Esophagus mucosa (tissue), 1 donor: ENCODE measurements at regions not wholly inside any gene's neighbourhood (a gene's known extent, or its start where the extent isn't known, plus 50 kb on each side); places are given as distances from the start of the nearest gene placed in this dataset.
"Not testable (repeated sequence)": the region's sequence is repeated elsewhere in the genome, so short reads cannot be mapped to it uniquely, and the experiment has no call there.

Experiments
- ATAC-seq: fragments of 200-7000 bp; cut with Tn5 transposase; one replicate; pipeline ENCODE4 v1.9.1; 2020
- donor health status: DM: yes; HTN: yes; CAD: no.

DNA sequence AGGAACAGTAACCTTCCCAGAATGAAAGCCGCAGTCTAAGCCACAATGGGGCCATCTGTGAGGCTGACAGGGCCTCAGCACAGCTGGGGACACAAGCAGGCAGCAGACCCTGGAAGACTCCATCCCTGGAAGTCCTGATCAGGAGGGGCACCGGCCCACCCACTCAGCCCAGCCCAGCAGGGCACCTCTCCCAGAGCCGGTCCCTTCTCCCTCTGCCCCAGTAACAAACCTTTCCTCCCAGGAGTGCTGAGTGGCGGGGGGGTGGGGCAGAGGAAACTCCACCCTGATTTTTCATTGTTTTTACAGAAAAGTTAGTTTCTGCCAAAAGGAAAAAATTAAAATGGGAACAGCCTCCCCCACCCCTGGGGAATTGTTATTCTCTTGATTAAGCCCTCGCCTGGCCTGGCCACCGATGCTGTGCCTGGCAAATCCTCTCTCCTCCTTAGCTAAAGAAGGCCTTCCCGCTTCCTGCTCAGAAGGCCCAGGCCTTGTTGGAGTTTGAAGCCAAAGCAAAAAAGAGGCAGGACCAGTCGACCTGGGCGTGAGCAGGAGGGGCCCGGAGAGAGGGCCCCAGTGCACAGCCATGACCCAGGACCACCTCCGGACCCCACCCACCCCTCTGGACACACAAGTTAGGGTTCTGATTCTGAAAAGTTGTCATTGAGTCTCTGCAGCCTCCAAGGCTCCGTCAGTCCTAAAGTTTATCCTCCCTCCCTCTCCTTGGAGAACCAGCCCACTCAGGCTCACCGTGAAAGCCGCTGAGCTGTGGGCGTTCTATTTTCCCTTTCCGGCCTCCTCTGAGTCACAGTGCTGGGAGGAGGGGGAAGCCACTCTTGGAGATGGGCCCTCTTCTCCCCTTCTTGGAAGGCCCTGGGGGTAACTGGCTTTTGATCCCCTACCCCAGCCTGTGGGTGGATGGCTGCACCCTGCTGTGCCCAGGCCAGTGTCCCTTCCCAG, 128.4 kb upstream of the TNRC6C start:
- ATAC-seq, result peak; percentile 33

DNA sequence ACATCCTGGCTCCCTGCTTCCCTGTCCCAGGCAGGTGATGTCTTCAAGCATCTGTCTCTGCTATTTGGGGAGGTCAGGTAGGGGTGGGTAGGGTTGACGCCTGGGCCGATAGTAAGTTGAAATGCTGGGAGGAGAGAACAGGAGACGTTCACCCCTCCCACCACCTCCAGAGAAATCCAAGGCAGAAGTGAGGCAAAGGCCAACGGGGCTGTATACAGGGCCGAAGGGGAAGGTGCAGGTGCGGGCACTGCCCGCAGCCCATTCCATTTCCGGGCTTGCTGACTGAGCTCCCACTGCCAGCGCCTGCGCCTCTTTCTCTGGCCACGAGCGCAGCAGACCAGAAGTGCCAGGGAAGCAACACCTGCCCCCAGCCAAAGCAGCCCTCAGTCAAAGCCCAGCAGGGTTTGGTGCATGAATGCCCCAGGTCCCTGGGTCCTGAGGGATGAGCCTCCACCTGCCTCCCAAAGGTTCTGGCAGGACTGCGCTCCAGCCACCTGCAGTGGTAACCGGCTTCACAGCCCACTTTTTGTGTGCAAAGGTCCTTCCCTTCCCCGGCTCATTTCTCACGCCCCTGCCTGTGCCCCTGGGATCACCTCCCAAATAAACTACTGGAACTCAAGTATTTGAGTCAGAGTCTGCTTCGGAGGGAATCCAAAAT, 127.6 kb upstream of the TNRC6C start:
- no peak for ATAC-seq

DNA sequence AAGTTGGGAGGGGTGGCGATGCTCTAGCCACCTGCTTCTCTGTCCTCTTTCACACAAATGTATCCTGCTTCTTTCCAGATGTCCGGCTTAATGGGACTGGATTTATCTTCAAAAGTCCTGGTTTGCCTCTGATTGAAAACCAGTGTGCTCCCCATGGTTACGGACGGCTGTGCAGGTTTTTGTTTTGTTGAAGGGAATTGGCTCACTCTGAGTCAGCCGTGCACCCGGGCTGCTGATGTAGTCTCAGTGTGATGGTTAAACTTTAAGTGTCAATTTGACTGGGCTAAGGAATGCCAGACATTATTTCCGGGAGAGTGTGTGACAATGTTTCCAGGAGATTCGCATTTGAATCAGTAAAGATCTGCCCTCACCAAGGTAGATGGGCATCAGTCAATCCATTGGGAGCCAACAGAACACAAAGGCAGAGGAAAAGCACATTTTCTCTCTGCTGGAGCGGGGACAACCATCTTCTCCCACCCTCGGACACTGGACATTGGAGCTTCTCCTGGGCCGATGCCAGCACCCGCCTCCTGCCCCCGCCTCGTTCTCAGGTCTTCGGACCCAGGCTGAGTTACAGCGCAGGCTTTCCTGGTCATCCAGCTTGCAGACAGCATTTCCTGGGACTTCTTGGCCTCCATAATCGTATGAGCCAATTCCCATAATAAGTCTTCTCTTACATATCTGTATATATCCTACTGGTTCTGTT, 126.9 kb upstream of the TNRC6C start:
- ATAC-seq, result no peak

DNA sequence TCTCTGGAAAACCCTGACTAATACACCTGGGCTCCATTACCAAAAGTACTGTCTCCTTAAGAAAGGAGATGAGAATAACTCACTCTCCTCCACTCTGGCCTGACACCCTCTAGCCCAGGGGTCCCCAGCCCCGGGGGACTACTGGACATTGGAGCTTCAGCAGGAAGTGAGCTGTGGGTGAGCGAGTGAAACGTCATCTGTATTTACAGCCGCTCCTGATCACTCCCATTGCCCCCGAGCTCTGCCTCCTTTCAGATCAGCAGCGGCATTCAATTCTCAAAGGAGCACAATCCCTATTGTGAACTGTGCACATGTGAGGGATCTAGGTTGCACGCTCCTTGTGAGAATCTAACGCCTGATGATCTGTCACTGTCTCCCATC, 126.3 kb upstream of the TNRC6C start:
- ATAC-seq, result no peak

DNA sequence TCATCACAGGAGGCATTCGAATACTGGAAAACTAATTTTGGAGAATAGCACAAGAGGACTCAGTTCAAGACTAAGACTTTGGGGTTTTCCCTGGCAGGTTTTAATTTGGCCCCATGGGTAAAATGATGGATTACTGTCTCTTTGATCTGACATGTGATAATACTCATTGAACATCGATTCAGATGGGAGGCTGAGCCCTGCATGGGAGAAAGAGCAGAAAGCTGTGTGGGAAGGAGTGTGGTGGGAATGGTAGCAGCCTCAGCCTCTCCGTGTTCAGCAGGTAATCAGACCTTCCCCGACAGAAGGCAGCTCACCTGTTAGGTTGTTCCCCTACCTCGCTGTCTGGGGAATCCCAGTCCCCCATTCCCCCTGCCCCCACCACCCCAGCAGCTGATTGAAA, 124.7 kb upstream of the TNRC6C start:
- ATAC-seq, result no peak

DNA sequence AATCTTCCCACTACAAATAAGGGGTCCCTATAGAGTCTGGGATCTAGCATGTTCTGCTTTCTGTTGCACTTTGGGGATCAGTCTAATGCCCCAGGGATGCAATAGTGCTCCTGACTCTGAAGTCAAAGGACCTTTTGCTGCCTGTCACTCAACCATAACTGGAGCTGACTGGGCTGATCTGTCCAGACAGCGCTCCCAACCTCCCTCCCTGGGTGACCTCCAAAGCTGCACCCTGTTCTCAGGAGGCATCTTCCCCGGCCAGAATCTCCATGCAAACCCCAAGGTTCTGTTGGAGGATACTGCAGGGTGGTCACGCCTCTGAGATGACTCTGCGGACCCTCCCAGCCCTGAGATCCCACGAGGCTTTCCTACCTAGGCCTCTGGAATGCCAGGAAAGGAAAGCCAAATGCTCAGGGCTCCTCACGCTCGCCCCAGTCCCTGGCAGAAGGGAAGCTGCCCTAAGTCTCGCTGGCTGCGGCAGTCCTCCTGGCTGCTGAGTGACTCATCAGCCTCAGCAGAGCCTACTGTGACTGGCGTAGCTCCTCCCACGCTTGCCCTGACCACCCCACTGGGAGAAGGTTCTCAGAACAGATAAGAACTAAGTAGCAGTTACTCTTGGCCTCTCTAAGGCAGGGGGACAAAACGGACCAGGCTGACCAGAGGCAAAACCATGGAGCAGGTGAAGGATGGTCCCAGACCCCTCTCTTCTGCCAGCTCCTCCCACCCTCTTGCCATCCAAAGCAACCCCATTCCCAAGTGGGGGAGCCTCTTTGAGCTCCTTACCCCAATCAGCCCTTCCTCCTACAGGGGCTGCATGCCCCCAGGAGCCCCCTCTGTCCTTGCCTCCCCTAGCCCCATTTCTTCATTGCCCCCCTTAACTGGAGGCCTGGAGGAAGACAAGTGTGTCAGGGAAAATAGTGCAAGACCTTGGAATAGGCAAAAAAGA, 124.1 kb upstream of the TNRC6C start:
- ATAC-seq, result peak; percentile 81

DNA sequence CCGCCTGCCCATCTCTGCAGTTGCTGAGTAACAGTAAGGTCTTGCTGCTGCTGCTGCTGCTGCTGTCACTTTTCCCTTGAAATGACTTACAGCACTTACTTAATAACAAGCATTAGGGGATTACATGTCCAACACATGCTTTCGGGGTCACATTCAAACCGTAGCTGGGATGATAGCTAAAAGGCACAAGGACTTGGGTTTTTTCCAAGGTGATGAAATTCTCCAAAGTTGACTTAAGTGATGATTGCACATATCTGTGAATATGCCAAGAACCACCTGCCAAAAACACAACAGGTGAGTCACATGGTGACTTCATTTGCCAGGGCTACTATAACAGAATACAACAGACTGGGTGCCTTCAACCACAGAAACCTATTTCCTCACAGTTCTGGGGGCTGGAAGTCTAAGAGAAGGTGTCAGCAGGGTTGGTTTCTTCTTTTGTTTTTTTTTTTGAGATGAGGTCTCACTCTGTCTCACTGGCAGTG, 121.9 kb upstream of the TNRC6C start:
- ATAC-seq, result peak; percentile 83

DNA sequence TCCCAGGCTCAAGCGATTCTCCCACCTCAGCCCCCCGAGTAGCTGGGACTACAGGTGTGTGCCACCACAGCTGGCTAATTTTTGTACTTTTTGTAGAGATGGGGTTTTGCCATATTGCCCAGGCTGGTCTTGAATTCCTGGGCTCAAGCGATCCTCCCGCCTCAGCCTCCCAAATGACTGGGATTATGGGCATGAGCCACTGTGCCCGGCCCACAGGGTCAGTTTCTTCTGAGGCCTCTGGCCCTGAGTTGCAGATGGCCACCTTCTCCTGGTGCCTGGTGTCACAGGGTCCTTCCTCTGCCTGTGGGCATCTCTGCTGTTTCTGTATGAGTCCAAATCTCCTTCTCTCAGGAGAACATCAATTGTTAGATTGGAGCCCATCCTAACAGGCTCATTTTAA, 121.4 kb upstream of the TNRC6C start:
- ATAC-seq, result not testable (repeated sequence)

DNA sequence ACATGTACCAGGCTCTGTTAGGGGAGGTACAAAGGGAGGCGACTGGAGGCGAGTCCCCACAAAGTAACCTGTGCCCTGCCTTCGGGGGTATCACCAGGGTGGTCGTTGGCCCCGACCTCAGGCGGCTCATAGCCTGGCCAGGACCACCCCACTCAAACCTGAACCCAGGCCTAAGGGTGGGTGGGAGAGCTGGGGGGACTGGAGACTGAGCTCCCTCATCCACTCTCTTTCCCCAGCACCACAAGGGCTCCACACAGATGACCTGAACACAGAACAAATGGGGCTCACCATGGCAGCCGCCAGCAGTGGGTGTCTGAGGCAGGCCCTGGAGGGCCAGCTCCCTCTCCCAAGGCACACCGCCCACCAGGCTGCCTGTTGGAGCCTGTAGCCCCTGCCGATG, 120.6 kb upstream of the TNRC6C start:
- ATAC-seq, result no peak

DNA sequence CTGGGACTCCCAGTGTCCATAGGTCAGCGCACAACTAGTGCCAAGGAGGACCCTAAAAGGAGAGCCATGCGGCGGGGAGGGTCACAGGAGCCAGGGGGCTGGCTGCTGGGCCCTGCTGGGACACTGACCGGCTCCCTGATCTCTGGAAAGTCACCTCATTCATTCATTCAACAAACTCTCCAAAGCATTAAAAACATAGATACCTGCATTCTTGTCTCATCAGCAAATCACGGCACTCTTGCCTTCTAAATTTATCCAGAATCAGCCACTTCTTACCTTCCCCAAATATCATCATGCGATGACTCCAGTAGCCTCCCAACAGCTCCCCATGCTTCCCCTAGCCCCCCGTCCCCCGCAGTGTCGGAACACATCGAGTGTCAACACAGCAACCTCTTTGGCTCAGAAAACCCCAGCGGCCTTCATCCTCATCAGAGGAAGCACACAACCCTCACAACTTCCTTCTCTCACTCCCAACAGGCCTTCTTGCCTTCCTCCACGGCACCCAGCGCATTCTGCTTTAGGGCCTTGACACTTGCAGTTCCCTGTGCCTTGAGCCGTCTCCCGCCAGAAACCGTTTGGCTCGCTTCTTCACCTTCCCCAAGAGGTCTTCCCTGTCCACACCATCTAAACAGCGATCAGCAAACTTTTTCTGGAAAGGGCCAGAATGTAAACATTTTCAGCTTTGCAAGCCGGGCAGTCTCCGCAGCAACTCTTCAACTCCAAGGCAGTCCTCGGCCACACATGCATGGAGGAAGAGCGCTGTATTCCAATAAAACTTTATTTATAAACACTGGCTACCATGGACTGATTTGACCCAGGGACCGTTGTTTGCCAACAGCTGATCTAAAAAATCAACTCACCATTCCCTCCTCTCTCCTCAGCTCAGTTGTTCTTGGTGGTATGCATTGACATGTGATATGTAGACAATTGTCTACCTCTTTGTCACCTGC, 119.5 kb upstream of the TNRC6C start:
- ATAC-seq, result no peak

DNA sequence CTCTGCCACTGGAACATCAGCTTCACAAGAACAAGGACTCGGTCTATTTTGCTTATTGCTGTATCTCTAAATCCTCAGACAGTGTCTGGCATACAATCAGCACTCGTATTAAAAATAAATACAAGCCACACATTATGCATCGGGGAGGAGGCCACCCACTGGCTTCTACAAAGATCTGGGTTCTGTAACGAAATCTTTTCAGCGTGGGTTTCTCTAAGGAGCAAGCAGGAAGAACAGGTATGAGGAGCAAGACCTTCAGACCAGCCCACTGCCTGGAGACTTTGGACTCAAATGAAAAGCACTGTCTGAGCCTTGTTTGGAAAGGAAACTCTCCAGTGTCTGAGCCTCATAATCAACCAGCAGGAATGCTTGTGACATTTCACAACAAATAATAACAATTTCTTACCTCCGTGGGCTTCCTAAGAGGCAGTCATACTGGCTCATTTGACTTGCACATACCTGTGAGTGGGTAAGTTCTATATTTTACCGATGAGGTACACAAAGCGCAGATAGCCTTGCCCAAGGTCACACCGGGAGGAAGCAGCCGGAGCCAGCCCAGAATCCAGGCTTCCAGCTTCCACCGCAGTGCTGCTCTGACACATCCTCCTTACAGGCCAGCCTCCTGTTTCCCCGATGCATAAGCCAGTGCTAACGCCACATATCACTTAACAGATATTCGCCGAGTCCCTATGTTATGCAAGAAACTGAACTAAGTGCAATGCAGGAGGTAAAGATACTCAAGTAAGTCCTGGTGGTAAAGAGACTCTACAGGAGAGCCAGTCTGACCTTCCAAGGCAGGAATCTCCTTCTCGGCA, 118.6 kb upstream of the TNRC6C start:
- ATAC-seq, result no peak

DNA sequence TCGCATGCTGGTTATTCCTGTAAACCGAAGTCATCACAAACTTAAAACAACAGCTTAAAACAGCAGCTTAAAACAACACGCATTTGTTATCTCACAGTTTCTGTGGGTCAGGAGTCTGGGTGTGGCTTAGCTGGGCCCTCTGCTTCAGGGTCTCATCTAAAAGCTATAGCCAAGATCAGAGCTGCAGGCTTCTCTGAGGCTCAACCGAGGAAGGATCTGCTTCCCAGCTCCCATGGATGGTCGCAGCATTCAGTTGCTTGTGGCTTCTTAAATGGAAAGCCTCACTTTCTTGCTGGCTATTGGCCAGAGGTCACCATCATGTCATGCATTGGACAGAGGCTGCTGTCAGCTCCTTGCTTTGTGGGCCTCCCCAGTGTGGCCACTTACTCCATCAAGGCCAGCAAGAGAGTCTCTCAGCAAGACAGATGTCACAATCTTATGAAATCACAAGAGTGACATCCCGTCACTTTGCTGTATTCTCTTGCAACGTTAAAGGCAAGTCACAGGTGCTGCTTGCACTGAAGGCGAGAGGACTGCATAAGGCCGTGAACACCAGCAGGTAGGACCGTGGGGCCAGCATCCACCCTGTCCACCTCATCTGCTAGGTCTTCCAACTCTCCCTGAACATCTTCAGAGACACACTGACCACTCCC, 117.9 kb upstream of the TNRC6C start:
- ATAC-seq, result no peak

DNA sequence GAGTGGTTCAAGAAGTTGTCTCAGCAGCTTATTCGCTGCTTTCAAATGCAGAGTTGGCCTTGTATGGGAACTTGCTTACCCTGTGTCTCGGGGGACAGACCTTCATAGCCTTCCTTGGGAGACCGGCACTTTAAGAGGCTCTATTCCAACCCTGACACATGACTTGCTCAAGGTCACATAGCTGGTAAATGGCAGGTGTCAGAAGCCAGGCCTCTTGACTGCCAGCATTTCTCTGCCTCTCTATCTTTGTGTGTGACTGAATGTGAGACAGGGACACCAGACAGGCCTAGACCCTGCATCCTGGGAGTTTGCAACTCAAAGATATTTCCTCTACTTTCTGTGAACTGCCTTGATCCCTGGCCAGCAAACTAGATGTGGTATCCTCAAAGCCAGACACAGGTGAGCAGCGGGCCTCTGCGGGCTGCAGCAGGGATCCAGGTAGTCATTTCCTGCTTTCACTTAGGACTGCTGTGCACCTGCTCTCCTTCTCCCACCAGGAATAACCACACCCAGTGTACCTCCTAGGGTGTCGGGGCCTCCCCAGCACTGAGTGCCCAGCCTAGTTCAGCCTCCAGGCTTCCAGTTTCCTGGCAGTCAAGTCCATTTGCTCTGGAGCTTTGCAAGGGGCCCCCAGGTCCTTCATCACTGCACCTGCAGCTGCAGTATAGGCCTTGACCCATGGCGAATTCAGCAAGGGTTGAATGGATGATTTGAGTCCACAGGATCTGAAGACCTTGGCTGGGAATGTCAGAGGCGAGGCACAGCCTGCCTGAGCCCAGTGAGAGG, 116.6 kb upstream of the TNRC6C start:
- ATAC-seq, result no peak

DNA sequence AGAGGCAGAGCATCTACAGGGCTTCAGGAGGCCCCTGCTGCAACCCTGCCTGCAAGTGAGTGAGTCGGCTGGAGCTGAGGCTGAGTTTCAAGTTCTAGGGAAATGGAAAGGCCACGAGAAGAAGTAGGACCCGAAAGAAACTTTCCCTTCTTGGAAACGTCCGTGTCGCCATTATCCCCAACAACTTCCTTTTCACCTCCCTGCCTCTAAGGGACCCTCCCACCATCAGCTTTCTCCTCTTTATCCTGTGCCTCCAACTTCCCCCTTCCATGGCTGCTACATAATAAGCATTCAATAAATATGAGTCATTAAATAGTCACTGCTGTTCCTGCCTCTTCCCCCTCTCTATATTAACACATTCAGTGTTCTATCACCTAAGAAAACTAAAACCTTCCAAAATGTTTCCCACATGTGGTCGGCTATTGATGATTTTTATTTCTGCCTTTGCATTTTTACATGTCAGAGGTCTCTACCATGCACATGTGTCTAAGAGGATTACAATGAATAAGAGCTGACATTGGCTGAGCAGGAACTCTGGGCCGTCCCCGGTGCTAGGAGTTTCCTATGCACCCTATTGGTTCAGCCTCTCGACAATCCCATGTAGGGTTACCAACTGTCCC, 115.9 kb upstream of the TNRC6C start:
- ATAC-seq, result no peak

DNA sequence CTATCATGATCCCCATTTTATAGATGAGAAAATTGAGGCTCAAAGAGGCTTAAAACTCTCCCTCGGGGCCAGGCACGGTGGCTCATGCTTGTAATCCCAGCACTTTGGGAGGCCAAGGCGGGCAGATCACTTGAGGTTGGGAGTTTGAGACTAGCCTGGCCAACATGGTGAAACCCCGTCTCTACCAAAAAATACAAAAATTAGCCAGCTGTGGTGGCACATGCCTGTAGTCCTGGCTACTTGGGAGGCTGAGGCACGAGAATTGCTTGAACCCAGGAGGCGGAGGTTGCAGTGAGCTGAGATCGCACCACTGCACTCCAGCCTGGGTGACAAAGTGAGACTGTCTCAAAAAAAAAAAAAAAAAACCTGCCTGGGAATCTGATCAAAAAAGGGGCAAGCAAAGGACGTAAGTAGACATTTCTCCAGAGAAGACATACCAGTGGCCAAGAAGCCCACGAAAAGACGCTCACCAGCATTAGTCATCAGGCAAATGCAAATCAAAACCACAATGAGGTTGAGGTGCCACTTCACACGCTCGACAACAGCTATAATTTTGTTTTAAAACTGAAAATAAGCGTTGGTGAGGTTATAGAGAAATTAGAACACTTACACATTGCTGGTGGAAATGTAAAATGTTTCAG, 115.1 kb upstream of the TNRC6C start:
- not testable (repeated sequence) for ATAC-seq

DNA sequence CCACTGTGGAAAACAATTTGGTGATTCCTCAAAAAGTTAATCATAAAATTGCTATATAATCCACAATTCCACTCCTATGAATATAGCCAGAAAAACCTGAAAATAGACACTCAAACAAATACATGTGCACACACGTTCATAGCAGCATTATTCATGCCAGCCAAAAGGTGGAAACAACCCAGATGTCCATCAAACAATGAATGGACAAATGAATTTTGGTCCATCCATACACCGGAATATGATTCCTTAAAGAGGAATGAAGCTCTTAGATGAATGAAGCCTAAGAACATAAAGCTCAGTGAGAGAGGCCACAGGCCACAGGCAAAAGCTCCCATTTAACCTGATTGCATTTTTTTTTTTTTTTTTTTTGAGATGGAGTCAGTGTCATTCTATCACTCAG, 114.6 kb upstream of the TNRC6C start:
- ATAC-seq, result no peak

DNA sequence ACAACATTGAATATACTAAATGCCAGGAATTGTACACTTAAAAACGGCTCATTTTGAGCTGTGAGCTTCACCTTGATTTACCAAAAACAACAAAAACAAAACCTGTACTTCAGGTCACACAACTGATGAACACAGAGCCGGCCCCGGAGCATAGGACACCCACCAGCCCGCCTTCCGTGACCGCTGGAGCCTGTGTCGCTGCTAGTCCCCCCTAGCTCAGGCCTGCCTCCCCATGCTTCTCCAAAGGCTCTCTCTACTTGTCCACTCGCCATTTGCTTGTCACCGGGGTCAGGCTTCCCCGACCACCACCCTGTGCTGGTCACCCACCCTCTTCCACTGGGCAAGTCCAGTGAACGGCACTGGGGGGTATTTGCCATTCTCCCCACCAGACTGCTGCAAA, 113.8 kb upstream of the TNRC6C start:
- no peak for ATAC-seq
